ENCODE measurements at regions not wholly inside any gene's neighbourhood (a gene's known extent, or its start where the extent isn't known, plus 50 kb on each side); places are given as distances from the start of the nearest gene placed in this dataset.
A peak's percentile ranks its signal among the peaks of the same experiment; 100 is the strongest.

DNA sequence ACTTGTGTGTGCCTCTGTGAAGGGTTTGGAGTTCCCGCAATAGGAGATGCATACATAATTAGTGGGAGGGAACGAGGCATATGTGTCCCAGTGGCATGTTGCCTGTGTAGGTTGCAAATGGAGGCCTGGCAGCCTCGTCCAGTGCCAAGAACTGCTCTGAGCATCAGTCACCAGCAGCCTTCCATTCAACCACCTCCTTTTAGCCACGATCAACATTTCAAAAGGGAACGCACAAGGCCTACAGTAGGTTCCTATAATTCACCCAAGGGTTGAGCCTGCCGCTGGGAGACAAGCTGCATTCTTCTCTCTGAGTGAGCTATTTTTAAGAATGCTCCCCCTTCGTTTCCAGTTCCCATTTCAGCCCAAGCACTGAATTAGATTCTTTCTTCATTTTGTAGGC is 78.8 kb upstream of the CTNNB1 start:
- H3K4me3 ChIP-seq (ENCODE audit: low read depth, low read length), result no peak overlapping the region
- TF ChIP-seq CTCF (IDR thresholded peaks at IDR 0.05; ENCODE audit: control insufficient read depth, extremely low read depth, insufficient read depth), result no peak
- DNase-seq (ENCODE audit: low read depth), result no peak

- no peak for DNase-seq (ENCODE audit: low read depth)
- no peak for TF ChIP-seq CTCF (IDR thresholded peaks at IDR 0.05; ENCODE audit: control insufficient read depth, extremely low read depth, insufficient read depth)
- H3K4me3 ChIP-seq (ENCODE audit: low read depth, low read length), result no peak overlapping the region
Measured at GRCh38 chr3:41125258-41125657, 74.0 kb upstream of the CTNNB1 start.

- no peak overlapping the region for H3K4me3 ChIP-seq (ENCODE audit: low read depth, low read length)
- DNase-seq (ENCODE audit: low read depth), result peak; percentile 45
- no peak for TF ChIP-seq CTCF (IDR thresholded peaks at IDR 0.05; ENCODE audit: control insufficient read depth, extremely low read depth, insufficient read depth)
Measured at GRCh38 chr3:41126472-41126871, 72.8 kb upstream of the CTNNB1 start.

DNA sequence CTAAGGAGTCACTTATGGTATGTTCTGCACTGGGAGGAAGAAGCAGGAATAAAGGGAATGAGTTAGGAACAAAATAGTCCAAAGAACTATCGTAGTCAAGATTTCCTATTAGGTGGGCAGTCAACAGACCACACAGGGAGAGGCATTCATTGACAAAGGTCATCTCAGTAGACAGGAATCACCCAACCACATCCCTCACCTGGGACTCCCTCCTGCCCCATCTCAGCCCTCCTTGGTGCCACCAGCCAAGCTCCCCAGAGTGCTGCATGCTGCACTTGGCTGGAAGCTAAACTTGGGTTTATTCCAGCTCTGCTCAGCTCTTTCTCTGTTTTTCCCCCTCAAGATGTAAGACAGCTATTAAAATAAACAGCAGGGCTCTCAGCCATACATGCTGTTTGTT is 72.3 kb upstream of the CTNNB1 start:
- no peak for TF ChIP-seq CTCF (IDR thresholded peaks at IDR 0.05; ENCODE audit: control insufficient read depth, extremely low read depth, insufficient read depth)
- no peak for DNase-seq (ENCODE audit: low read depth)
- H3K4me3 ChIP-seq (ENCODE audit: low read depth, low read length), result no peak overlapping the region

- DNase-seq (ENCODE audit: low read depth), result no peak
- TF ChIP-seq CTCF (IDR thresholded peaks at IDR 0.05; ENCODE audit: control insufficient read depth, extremely low read depth, insufficient read depth), result no peak
- H3K4me3 ChIP-seq (ENCODE audit: low read depth, low read length), result no peak overlapping the region
Measured at GRCh38 chr3:41127414-41127813, 71.9 kb upstream of the CTNNB1 start.

- TF ChIP-seq CTCF (IDR thresholded peaks at IDR 0.05; ENCODE audit: control insufficient read depth, extremely low read depth, insufficient read depth), result no peak
- H3K4me3 ChIP-seq (ENCODE audit: low read depth, low read length), result no peak overlapping the region
- no peak for DNase-seq (ENCODE audit: low read depth)
Measured at GRCh38 chr3:41129731-41130130, 69.6 kb upstream of the CTNNB1 start.

GRCh38 chr3:41131224-41131623 is 68.1 kb upstream of the CTNNB1 start:
- TF ChIP-seq CTCF (IDR thresholded peaks at IDR 0.05; ENCODE audit: control insufficient read depth, extremely low read depth, insufficient read depth), result no peak
- DNase-seq (ENCODE audit: low read depth), result no peak
- no peak overlapping the region for H3K4me3 ChIP-seq (ENCODE audit: low read depth, low read length)
